Activated CD4-positive, alpha-beta T cell treated with anti-CD3 and anti-CD28 coated beads, Interleukin-2, amount 50 U/mL, for 48 hours (primary cell): ENCODE measurements at regions not wholly inside any gene's neighbourhood (a gene's known extent, or its start where the extent isn't known, plus 50 kb on each side); places are given as distances from the start of the nearest gene placed in this dataset.

Experiments used
- DNase-seq, 2 experiments: peaks; one replicate each; pipeline ENCODE4 v3.0.0-alpha.2; 2020

- no peak for DNase-seq
These were observed 149.3 kb downstream of the SPRY1 start for GRCh38 chr4:123545667-123546572.

GRCh38 chr4:123546573-123547060 is 150.0 kb downstream of the SPRY1 start:
- DNase-seq = no peak

- DNase-seq = no peak
These were observed 150.9 kb downstream of the SPRY1 start for GRCh38 chr4:123547216-123548165.

GRCh38 chr4:123553279-123553678 is 156.7 kb downstream of the SPRY1 start:
- DNase-seq = no peak

- DNase-seq = no peak
These were observed 157.4 kb downstream of the SPRY1 start for GRCh38 chr4:123553733-123554637.

GRCh38 chr4:123554801-123555232 is 158.2 kb downstream of the SPRY1 start:
- DNase-seq = no peak

- DNase-seq = no peak
These were observed 158.7 kb downstream of the SPRY1 start for GRCh38 chr4:123555233-123555806.

- DNase-seq = no peak
These were observed 159.2 kb downstream of the SPRY1 start for GRCh38 chr4:123555807-123556273.

GRCh38 chr4:123556526-123556925 is 159.9 kb downstream of the SPRY1 start:
- no peak for DNase-seq

GRCh38 chr4:123557857-123558536 is 161.4 kb downstream of the SPRY1 start:
- no peak for DNase-seq

GRCh38 chr4:123558865-123559264 is 162.3 kb downstream of the SPRY1 start:
- DNase-seq = no peak

GRCh38 chr4:123559955-123560871 is 163.6 kb downstream of the SPRY1 start:
- no peak for DNase-seq

- no peak for DNase-seq
These were observed 164.9 kb downstream of the SPRY1 start for GRCh38 chr4:123561525-123561924.

GRCh38 chr4:123562994-123563750 is 166.6 kb downstream of the SPRY1 start:
- no peak for DNase-seq

GRCh38 chr4:123564758-123565346 is 168.3 kb downstream of the SPRY1 start:
- DNase-seq = peak; percentile 15 to 52

- no peak for DNase-seq
These were observed 172.3 kb downstream of the SPRY1 start for GRCh38 chr4:123568936-123569335.

GRCh38 chr4:123569541-123569940 is 172.9 kb downstream of the SPRY1 start:
- DNase-seq = no peak

GRCh38 chr4:123573866-123574508 is 177.4 kb downstream of the SPRY1 start:
- DNase-seq = no peak
